T-cell (primary cell): ENCODE measurements at regions not wholly inside any gene's neighbourhood (a gene's known extent, or its start where the extent isn't known, plus 50 kb on each side); places are given as distances from the start of the nearest gene placed in this dataset.

Experiments
- ATAC-seq, 4 experiments: fragments of 200-7000 bp in 3 of 4; fragments of 150-1000 bp in 1 of 4; cut with Tn5 transposase; replicated peaks in 1 of 4; 1 replicate in 3 of 4; 2 replicates in 1 of 4; pipeline ENCODE4 v1.10.0; 2021; ENCODE audit warnings: moderate library complexity in 3 of 4, mild to moderate bottlenecking in 2 of 4, moderate number of reproducible peaks in 1 of 4
- CTCF ChIA-PET, 2 donors: fragments of 300-600 bp; sonication (Branson Sonifier 250); formaldehyde crosslinking; loops; one replicate each; lab custom pipeline; 2022; ENCODE audit warnings: antibody characterized with exemption in 2 of 2; lab: Charles Lee
- POLR2A ChIA-PET, 2 donors: fragments of 300-600 bp; sonication (Branson Sonifier 250); formaldehyde crosslinking; loops; one replicate each; lab custom pipeline; 2022; ENCODE audit warnings: antibody characterized with exemption in 2 of 2; lab: Charles Lee
- DNase-seq, 35 experiments: peaks; one replicate each; pipeline versions ENCODE4 v3.0.0 to v3.0.0-alpha.2; 2013 to 2023
- H3K27ac ChIP-seq: one replicate; pipeline ENCODE4 v1.5.1; 2013; ENCODE audit warnings: low read length
- H3K27me3 ChIP-seq, 2 experiments: replicated peaks in 1 of 2; 1 replicate in 1 of 2; 2 replicates in 1 of 2; pipeline versions ENCODE4 v1.6.1 to v1.7.0; 2013; ENCODE audit warnings: low read length in 1 of 2, mixed read lengths in 1 of 2; ENCODE audit not compliant: control insufficient read depth in 2 of 2, insufficient read depth in 2 of 2; ENCODE audit errors: extremely low read depth in 1 of 2
- H3K36me3 ChIP-seq, 2 donors: 1 replicate in 1 of 2; 2 replicates in 1 of 2; pipeline versions ENCODE4 v1.6.1 to v1.7.0; 2013; ENCODE audit warnings: low read length in 1 of 2; ENCODE audit not compliant: control insufficient read depth in 2 of 2, insufficient read depth in 1 of 2; ENCODE audit errors: extremely low read depth in 1 of 2
- H3K4me1 ChIP-seq, 2 experiments: 1 replicate in 1 of 2; 2 replicates in 1 of 2; pipeline versions ENCODE4 v1.6.1 to v1.7.0; 2013; ENCODE audit warnings: low read length in 2 of 2, mixed read lengths in 1 of 2; ENCODE audit not compliant: insufficient read depth in 2 of 2, control insufficient read depth in 1 of 2; ENCODE audit errors: extremely low read depth in 1 of 2
- H3K4me3 ChIP-seq, 2 donors: 1 replicate in 1 of 2; 2 replicates in 1 of 2; pipeline versions ENCODE4 v1.5.1 to v1.7.0; 2013; ENCODE audit warnings: mild to moderate bottlenecking in 2 of 2, low read length in 1 of 2, moderate library complexity in 1 of 2; ENCODE audit not compliant: control insufficient read depth in 1 of 2; ENCODE audit errors: extremely low read depth in 1 of 2
- H3K9me3 ChIP-seq: 2 replicates; pipeline ENCODE4 v1.7.0; 2013
- H3K27ac Mint-ChIP-seq, 2 donors: one replicate each; pipeline ENCODE4 v1.8.0; 2020 to 2021; ENCODE audit warnings: mild to moderate bottlenecking in 2 of 2, mixed read lengths in 2 of 2
- H3K27me3 Mint-ChIP-seq, 2 donors: one replicate each; pipeline ENCODE4 v1.8.0; 2021 to 2022; ENCODE audit warnings: mixed read lengths in 2 of 2
- H3K36me3 Mint-ChIP-seq: one replicate; pipeline ENCODE4 v1.8.0; 2021; ENCODE audit warnings: mixed read lengths
- H3K4me1 Mint-ChIP-seq, 3 donors: one replicate each; pipeline ENCODE4 v1.8.0; 2020 to 2022; ENCODE audit warnings: mixed read lengths in 3 of 3, mild to moderate bottlenecking in 1 of 3
- H3K4me3 Mint-ChIP-seq, 3 donors: one replicate each; pipeline ENCODE4 v1.8.0; 2020 to 2022; ENCODE audit warnings: mild to moderate bottlenecking in 3 of 3, mixed read lengths in 3 of 3, moderate library complexity in 3 of 3
- H3K9me3 Mint-ChIP-seq, 3 donors: one replicate each; pipeline ENCODE4 v1.8.0; 2020 to 2022; ENCODE audit warnings: mixed read lengths in 3 of 3
- WGBS: methylation state at CpG from one replicate; pipeline ENCODE4 v1.1.5; 2013; ENCODE audit warnings: missing lambda C conversion rate; ENCODE audit not compliant: insufficient coverage; 5-methylcytosine and 5-hydroxymethylcytosine counted together

DNA sequence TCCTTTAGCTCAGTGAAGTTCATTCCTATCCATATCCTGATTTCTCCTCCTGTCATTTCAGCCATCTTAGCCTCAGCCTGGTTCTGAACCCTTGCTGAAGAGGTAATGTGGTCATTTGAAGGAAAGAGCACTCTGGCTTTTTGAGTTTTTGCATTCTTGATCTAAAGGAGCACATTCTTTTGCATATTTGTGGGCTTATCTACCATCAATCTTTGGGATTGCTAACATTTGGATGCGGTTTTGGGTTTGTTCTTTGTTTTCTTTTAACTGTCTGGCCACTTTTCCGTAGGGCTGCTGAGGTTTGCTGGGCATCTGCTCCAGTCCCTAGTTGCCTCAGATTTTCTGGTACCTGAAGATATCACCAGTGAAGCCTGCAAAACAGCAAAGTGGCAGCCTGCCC lies 238.3 kb downstream of the EPM2A start:
- DNase-seq (no peak), ATAC-seq (no peak)
- no peak overlapping the region for H3K4me3 Mint-ChIP-seq
- peaks cover 0 to 1% of the 10 kb centered on the region in 2 donors for H3K27me3 Mint-ChIP-seq
- no peak overlapping the region for H3K4me3 ChIP-seq
- POLR2A ChIA-PET = no interaction called here
- no peaks in the 10 kb centered on the region for H3K4me1 ChIP-seq
- no peaks in the 10 kb centered on the region for H3K36me3 Mint-ChIP-seq
- WGBS = 64% methylated on average over 2 of the region's 2 CpGs
- no peak overlapping the region for H3K27ac Mint-ChIP-seq
- peaks cover 8 to 14% (median 14%) of the 10 kb centered on the region in 3 donors for H3K9me3 Mint-ChIP-seq
- no peaks in the 10 kb centered on the region for H3K27me3 ChIP-seq
- no peaks in the 10 kb centered on the region for H3K9me3 ChIP-seq
- H3K36me3 ChIP-seq = no peaks in the 10 kb centered on the region
- CTCF ChIA-PET = no interaction called here
- no peaks in the 10 kb centered on the region for H3K4me1 Mint-ChIP-seq
- no peak overlapping the region for H3K27ac ChIP-seq

DNA sequence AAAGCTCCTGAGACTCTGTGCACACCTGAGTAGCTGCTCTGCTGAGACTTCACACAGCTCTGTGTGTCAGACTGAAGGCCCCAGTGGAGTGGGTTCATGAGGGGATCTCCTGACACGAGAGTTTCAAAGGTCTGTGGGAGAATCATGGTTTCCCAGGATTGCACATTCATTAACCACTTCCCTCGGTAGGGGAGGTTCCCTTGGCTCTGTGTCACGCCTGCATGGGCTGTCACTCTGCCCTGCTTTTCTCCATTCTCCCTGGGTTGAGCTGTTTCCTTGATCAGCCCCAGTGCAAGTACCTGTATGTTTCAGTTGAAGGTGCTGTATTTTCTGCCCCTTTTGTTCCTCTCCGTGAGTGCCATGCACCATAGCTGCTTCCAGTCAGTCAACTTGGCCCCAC lies 236.9 kb downstream of the EPM2A start:
- no peaks in the 10 kb centered on the region for H3K4me1 Mint-ChIP-seq
- no peaks in the 10 kb centered on the region for H3K36me3 Mint-ChIP-seq
- no peak overlapping the region for H3K27ac ChIP-seq
- CTCF ChIA-PET = no interaction called here
- WGBS = no CpG with 5 or more reads among the region's 4 CpGs
- ATAC-seq (no peak), DNase-seq (no peak)
- POLR2A ChIA-PET = no interaction called here
- no peaks in the 10 kb centered on the region for H3K36me3 ChIP-seq
- H3K4me3 ChIP-seq = no peak overlapping the region
- no peak overlapping the region for H3K4me3 Mint-ChIP-seq
- no peaks in the 10 kb centered on the region for H3K4me1 ChIP-seq
- H3K27me3 ChIP-seq = no peaks in the 10 kb centered on the region
- H3K9me3 Mint-ChIP-seq = peaks cover 7 to 9% (median 8%) of the 10 kb centered on the region in 3 donors
- no peaks in the 10 kb centered on the region for H3K9me3 ChIP-seq
- H3K27ac Mint-ChIP-seq = no peak overlapping the region
- H3K27me3 Mint-ChIP-seq = peaks cover 0 to 1% of the 10 kb centered on the region in 2 donors

DNA sequence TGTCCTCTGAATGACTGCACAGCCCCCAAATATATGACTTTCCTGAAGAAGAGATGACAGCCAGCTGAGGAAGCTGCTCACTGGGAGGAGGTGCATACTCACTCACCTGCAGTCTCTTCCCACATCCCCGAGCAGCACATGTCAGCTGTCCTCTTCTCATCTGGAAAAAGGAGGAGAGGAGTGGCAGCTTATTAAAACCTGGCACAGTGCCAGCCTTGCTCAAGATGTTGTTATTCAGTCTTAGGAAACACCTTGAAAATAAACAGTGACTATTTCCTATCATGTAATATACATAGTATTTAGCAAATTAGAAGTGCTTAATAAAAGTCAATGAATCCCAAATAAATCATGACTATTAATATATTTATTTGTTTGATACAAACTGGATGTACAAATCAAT lies 232.9 kb downstream of the EPM2A start:
- no peaks in the 10 kb centered on the region for H3K36me3 Mint-ChIP-seq
- DNase-seq (peak in 1 of 35 experiments; percentile 1), ATAC-seq (no peak)
- ChIA-PET CTCF (no interaction called here), POLR2A (no interaction called here)
- H3K27me3 ChIP-seq = no peaks in the 10 kb centered on the region
- H3K9me3 Mint-ChIP-seq = peaks cover 4% of the 10 kb centered on the region in 3 donors
- no peaks in the 10 kb centered on the region for H3K4me1 Mint-ChIP-seq
- no peaks in the 10 kb centered on the region for H3K4me1 ChIP-seq
- H3K4me3 ChIP-seq = no peak overlapping the region
- no peaks in the 10 kb centered on the region for H3K9me3 ChIP-seq
- H3K4me3 Mint-ChIP-seq = no peak overlapping the region
- no peak overlapping the region for H3K27ac ChIP-seq
- H3K36me3 ChIP-seq = no peaks in the 10 kb centered on the region
- peaks cover 0 to 1% of the 10 kb centered on the region in 2 donors for H3K27me3 Mint-ChIP-seq
- H3K27ac Mint-ChIP-seq = no peak overlapping the region
- WGBS = no CpG with 5 or more reads among the region's 1 CpG

DNA sequence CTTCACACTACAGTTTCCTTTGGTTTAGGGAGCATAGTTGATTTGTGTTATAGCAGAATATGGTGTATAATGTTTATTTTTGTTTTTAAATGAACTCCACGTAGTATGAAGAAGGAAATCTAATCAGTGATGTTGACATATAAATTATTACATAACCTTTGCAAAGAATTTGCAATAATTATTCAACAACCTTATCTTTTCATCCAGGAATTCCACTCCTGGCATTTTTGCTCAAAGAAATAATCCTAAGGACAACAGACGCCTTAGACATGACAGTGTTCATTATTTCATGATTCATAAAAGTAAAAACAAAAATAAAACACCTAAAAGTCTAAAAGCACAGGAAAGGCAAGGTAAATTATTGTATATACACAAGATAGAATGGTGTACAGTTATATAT lies 229.2 kb downstream of the EPM2A start:
- no peak overlapping the region for H3K27ac Mint-ChIP-seq
- H3K9me3 Mint-ChIP-seq = peaks cover 13 to 32% (median 29%) of the 10 kb centered on the region in 3 donors
- H3K36me3 Mint-ChIP-seq = no peaks in the 10 kb centered on the region
- H3K4me3 ChIP-seq = no peak overlapping the region
- ChIA-PET CTCF (no interaction called here), POLR2A (no interaction called here)
- no peak for DNase-seq
- no peaks in the 10 kb centered on the region for H3K36me3 ChIP-seq
- ATAC-seq = no peak
- H3K27ac ChIP-seq = no peak overlapping the region
- no peaks in the 10 kb centered on the region for H3K27me3 Mint-ChIP-seq
- no peak overlapping the region for H3K4me3 Mint-ChIP-seq
- peaks cover 2% of the 10 kb centered on the region for H3K9me3 ChIP-seq
- no peaks in the 10 kb centered on the region for H3K4me1 ChIP-seq
- H3K27me3 ChIP-seq = no peaks in the 10 kb centered on the region
- no CpG with 5 or more reads among the region's 2 CpGs for WGBS
- no peaks in the 10 kb centered on the region for H3K4me1 Mint-ChIP-seq

DNA sequence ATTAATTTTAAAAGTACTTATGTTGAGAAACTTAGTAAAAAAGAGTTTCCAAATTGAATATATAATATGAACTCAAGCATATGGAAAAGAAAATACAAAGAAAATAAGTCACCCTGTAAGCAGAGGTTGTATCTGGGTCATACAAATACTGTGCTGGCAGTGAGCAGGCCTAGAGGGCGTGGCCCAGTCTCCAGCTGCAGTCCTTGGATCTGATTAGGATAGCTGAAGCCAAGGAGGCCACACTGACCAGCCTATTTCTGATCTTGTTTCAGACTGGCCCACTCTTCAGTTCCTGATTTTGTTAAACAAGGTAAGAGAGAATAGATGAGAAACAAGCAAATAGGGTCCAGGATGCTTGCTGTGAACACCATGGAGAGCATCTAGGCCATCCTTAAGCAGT lies 228.8 kb downstream of the EPM2A start:
- no peaks in the 10 kb centered on the region for H3K27me3 Mint-ChIP-seq
- WGBS = 0% methylated on average over 1 of the region's 1 CpG
- POLR2A ChIA-PET = no interaction called here
- peaks cover 2% of the 10 kb centered on the region for H3K9me3 ChIP-seq
- no peaks in the 10 kb centered on the region for H3K36me3 Mint-ChIP-seq
- CTCF ChIA-PET = no interaction called here
- DNase-seq = no peak
- no peak overlapping the region for H3K27ac Mint-ChIP-seq
- no peak overlapping the region for H3K27ac ChIP-seq
- H3K4me3 ChIP-seq = no peak overlapping the region
- no peak overlapping the region for H3K4me3 Mint-ChIP-seq
- no peaks in the 10 kb centered on the region for H3K4me1 Mint-ChIP-seq
- no peak for ATAC-seq
- peaks cover 17 to 36% (median 29%) of the 10 kb centered on the region in 3 donors for H3K9me3 Mint-ChIP-seq
- no peaks in the 10 kb centered on the region for H3K36me3 ChIP-seq
- no peaks in the 10 kb centered on the region for H3K4me1 ChIP-seq
- no peaks in the 10 kb centered on the region for H3K27me3 ChIP-seq

DNA sequence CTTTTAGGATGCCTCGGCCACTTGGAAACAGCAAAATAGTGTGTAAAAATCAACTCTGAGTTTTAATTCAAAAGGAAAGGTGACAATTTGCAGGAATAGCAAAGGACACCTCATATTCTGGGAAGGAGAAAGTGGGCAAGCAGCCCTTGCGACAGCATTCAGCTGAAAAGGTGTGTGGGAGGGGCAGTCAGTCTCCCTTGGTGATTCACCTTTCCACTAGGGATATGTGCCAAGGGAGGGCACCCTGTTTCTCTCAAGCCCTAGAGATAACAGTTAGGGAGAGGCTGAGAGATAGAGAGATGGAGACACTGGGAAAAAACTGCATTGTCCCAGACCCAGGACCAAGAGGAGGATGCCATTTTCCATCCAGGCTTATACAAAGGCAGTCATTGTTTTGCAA lies 228.1 kb downstream of the EPM2A start:
- CTCF ChIA-PET = no interaction called here
- no peaks in the 10 kb centered on the region for H3K4me1 Mint-ChIP-seq
- WGBS = 60% methylated on average over 1 of the region's 2 CpGs

DNA sequence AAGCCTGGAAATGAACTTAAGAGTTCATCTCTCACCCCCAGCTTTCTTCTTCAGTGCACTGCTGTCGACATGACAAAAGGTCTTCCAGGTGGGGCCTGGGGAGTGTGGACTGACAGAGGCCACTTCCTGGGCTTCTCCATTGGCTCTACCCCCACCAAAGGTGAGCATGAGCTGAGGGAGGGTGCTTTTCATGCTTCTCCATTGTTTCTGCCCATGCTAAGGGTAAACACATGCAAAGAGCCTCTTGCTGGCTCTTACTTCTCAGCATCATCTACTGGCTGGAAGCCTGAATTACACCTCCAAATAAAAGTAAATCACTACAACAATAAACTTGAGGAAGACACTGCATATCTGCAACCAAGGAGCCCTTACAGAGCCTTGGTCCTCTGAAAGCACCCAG lies 227.2 kb downstream of the EPM2A start:
- ATAC-seq = no peak
- no peak overlapping the region for H3K27ac Mint-ChIP-seq
- no peaks in the 10 kb centered on the region for H3K27me3 ChIP-seq
- no peaks in the 10 kb centered on the region for H3K36me3 Mint-ChIP-seq
- peaks cover 21 to 47% (median 34%) of the 10 kb centered on the region in 3 donors for H3K9me3 Mint-ChIP-seq
- peaks cover 2% of the 10 kb centered on the region for H3K9me3 ChIP-seq
- WGBS = no CpG with 5 or more reads among the region's 1 CpG
- DNase-seq = no peak
- H3K4me1 ChIP-seq = no peaks in the 10 kb centered on the region
- no peak overlapping the region for H3K4me3 ChIP-seq
- no peak overlapping the region for H3K27ac ChIP-seq
- POLR2A ChIA-PET = no interaction called here
- H3K4me1 Mint-ChIP-seq = no peaks in the 10 kb centered on the region
- no peaks in the 10 kb centered on the region for H3K27me3 Mint-ChIP-seq
- CTCF ChIA-PET = no interaction called here
- H3K4me3 Mint-ChIP-seq = no peak overlapping the region
- no peaks in the 10 kb centered on the region for H3K36me3 ChIP-seq

More for the DNA sequence above, 228.1 kb downstream of the EPM2A start:
- Histone ChIP-seq H3K4me3 (no peak overlapping the region), H3K27me3 (no peaks in the 10 kb centered on the region), H3K4me1 (no peaks in the 10 kb centered on the region), H3K27ac (no peak overlapping the region), H3K36me3 (no peaks in the 10 kb centered on the region), H3K9me3 (peaks cover 2% of the 10 kb centered on the region)
- DNase-seq (no peak), ATAC-seq (no peak)
- no peaks in the 10 kb centered on the region for H3K27me3 Mint-ChIP-seq
- POLR2A ChIA-PET = no interaction called here
- peaks cover 21 to 42% (median 29%) of the 10 kb centered on the region in 3 donors for H3K9me3 Mint-ChIP-seq
- no peak overlapping the region for H3K27ac Mint-ChIP-seq
- no peaks in the 10 kb centered on the region for H3K36me3 Mint-ChIP-seq
- no peak overlapping the region for H3K4me3 Mint-ChIP-seq
